ENCODE measurements at regions not wholly inside any gene's neighbourhood (a gene's known extent, or its start where the extent isn't known, plus 50 kb on each side); places are given as distances from the start of the nearest gene placed in this dataset.

- no peak for FAIRE-seq
- ChIA-PET CTCF (interaction anchor here (1.0 kb wide), 1 partner anchor 11 kb away, joined by 3 read pairs; no protein-coding TSS in a partner anchor), POLR2A (no interaction called here)
- no peaks in the 10 kb centered on the region for H3K4me1 ChIP-seq (ENCODE audit: control insufficient read depth, extremely low read depth, insufficient read depth, low read length)
- no peaks in the 10 kb centered on the region for H3K79me2 ChIP-seq (ENCODE audit: control insufficient read depth, insufficient read depth, low read length)
- TF ChIP-seq FOS (IDR thresholded peaks at IDR 0.05; ENCODE audit: borderline replicate concordance, insufficient read depth, low read length) = no peak
- no peak for TF ChIP-seq JUN (IDR thresholded peaks at IDR 0.05; ENCODE audit: borderline replicate concordance, insufficient read depth, insufficient read length, low read depth)
- TF ChIP-seq POLR2AphosphoS5 (IDR thresholded peaks at IDR 0.05; ENCODE audit: insufficient read depth, low read depth, low read length) = no peak
- no peak for TF ChIP-seq POLR2A (IDR thresholded peaks at IDR 0.05; ENCODE audit: low read depth, low read length)
- TF ChIP-seq MAX (IDR thresholded peaks at IDR 0.05; ENCODE audit: insufficient read depth, insufficient read length) = no peak
- no peak for TF ChIP-seq EZH2 (IDR thresholded peaks at IDR 0.05; ENCODE audit: borderline replicate concordance, low read depth, low read length, severe bottlenecking)
- TF ChIP-seq GATA2 (IDR thresholded peaks at IDR 0.05; ENCODE audit: insufficient read depth, insufficient read length, low read depth, low read length) = no peak
- H3K4me2 ChIP-seq (ENCODE audit: insufficient read depth, low read length) = no peak overlapping the region
- dilution Hi-C loops (cut with MboI; ENCODE audit: extremely low pct_ligation_motif_present, low sequenced_read_pairs) (no loop called here), intact Hi-C loops (cut with micrococcal nuclease) (no loop called here)
- no peaks in the 10 kb centered on the region for H3K9me3 ChIP-seq (replicated peaks; ENCODE audit: control insufficient read depth, insufficient read depth, low read length)
- no TSS peak for BruUV-seq (replicated peaks)
- H3K27ac ChIP-seq (ENCODE audit: insufficient read depth, low read depth, low read length) = no peak overlapping the region
- H4K20me1 ChIP-seq (replicated peaks; ENCODE audit: control insufficient read depth, extremely low read depth, insufficient read depth, low read length) = no peaks in the 10 kb centered on the region
- H3K27me3 ChIP-seq (ENCODE audit: control insufficient read depth in 2 of 2, insufficient read depth in 2 of 2, low read length in 2 of 2) = no peaks in the 10 kb centered on the region
- H3K9me1 ChIP-seq (replicated peaks; ENCODE audit: control insufficient read depth, extremely low read depth, insufficient read depth, low read length) = no peaks in the 10 kb centered on the region
- no peak for DNase-seq (ENCODE audit: low read depth, low spot score)
- no peak overlapping the region for H3K4me3 ChIP-seq (replicated peaks in 1 of 3; ENCODE audit: insufficient read depth in 1 of 3, low read depth in 1 of 3, low read length in 3 of 3)
- no peak overlapping the region for H3K9ac ChIP-seq (replicated peaks; ENCODE audit: extremely low read depth, insufficient read depth, low read length)
- H2AFZ ChIP-seq (ENCODE audit: low read depth, low read length) = no peak overlapping the region
- no peaks in the 10 kb centered on the region for H3K36me3 ChIP-seq (ENCODE audit: control insufficient read depth in 2 of 2, extremely low read depth in 1 of 2, insufficient read depth in 2 of 2, low read length in 2 of 2)
These were observed 210.9 kb upstream of the PDE10A start for GRCh38 chr6:165873976-165874375.

- H3K27ac ChIP-seq (ENCODE audit: insufficient read depth, low read depth, low read length) = no peak overlapping the region
- intact Hi-C loops (cut with micrococcal nuclease) = no loop called here
- H3K9ac ChIP-seq (replicated peaks; ENCODE audit: extremely low read depth, insufficient read depth, low read length) = no peak overlapping the region
- H3K4me2 ChIP-seq (ENCODE audit: insufficient read depth, low read length) = no peak overlapping the region
- dilution Hi-C loops (cut with MboI; ENCODE audit: extremely low pct_ligation_motif_present, low sequenced_read_pairs) = no loop called here
- no peaks in the 10 kb centered on the region for H4K20me1 ChIP-seq (replicated peaks; ENCODE audit: control insufficient read depth, extremely low read depth, insufficient read depth, low read length)
- H3K27me3 ChIP-seq (ENCODE audit: control insufficient read depth in 2 of 2, insufficient read depth in 2 of 2, low read length in 2 of 2) = no peaks in the 10 kb centered on the region
- H3K4me1 ChIP-seq (ENCODE audit: control insufficient read depth, extremely low read depth, insufficient read depth, low read length) = no peaks in the 10 kb centered on the region
- BruUV-seq (replicated peaks) = no TSS peak
- no peak overlapping the region for H3K4me3 ChIP-seq (replicated peaks in 1 of 3; ENCODE audit: insufficient read depth in 1 of 3, low read depth in 1 of 3, low read length in 3 of 3)
- no peaks in the 10 kb centered on the region for H3K36me3 ChIP-seq (ENCODE audit: control insufficient read depth in 2 of 2, extremely low read depth in 1 of 2, insufficient read depth in 2 of 2, low read length in 2 of 2)
- ChIA-PET CTCF (no interaction called here), POLR2A (no interaction called here)
- H3K9me1 ChIP-seq (replicated peaks; ENCODE audit: control insufficient read depth, extremely low read depth, insufficient read depth, low read length) = no peaks in the 10 kb centered on the region
- H3K9me3 ChIP-seq (replicated peaks; ENCODE audit: control insufficient read depth, insufficient read depth, low read length) = no peaks in the 10 kb centered on the region
- H3K79me2 ChIP-seq (ENCODE audit: control insufficient read depth, insufficient read depth, low read length) = no peaks in the 10 kb centered on the region
- FAIRE-seq (no peak), DNase-seq (ENCODE audit: low read depth, low spot score) (no peak)
- H2AFZ ChIP-seq (ENCODE audit: low read depth, low read length) = no peak overlapping the region
- TF ChIP-seq MAX (IDR thresholded peaks at IDR 0.05; ENCODE audit: insufficient read depth, insufficient read length) = no peak
- no peak for TF ChIP-seq POLR2A (IDR thresholded peaks at IDR 0.05; ENCODE audit: low read depth, low read length)
- TF ChIP-seq MYC (IDR thresholded peaks at IDR 0.05; ENCODE audit: low read depth, low read length) = no peak
- no peak for TF ChIP-seq JUN (IDR thresholded peaks at IDR 0.05; ENCODE audit: borderline replicate concordance, insufficient read depth, insufficient read length, low read depth)
- no peak for TF ChIP-seq EZH2 (IDR thresholded peaks at IDR 0.05; ENCODE audit: borderline replicate concordance, low read depth, low read length, severe bottlenecking)
- TF ChIP-seq GATA2 (IDR thresholded peaks at IDR 0.05; ENCODE audit: insufficient read depth, insufficient read length, low read depth, low read length) = no peak
These were observed 209.8 kb upstream of the PDE10A start for GRCh38 chr6:165872811-165873210.

Measured in endothelial cell of umbilical vein (primary cell).